ENCODE measurements at regions not wholly inside any gene's neighbourhood (a gene's known extent, or its start where the extent isn't known, plus 50 kb on each side); places are given as distances from the start of the nearest gene placed in this dataset.
"Not testable (repeated sequence)": the region's sequence is repeated elsewhere in the genome, so short reads cannot be mapped to it uniquely, and the experiment has no call there.

DNA sequence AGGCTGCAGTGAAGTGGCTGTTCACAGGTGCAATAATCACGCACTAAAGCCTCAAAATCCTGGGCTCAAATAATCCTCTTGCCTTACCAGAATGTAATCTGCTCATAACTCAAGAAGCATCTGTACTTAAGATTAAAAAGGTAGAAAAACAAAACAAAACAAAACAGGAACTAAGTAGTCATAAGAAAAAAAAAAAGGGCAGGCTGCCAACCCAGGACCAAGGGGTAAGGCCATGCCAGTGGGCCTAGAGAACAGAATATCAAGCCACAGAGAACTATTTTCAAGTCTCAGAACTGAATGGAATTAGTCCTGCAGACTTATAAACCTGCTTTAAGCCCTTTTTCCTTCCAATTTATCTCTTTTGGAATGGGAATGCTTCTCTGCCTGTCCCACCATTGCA, 64.8 kb upstream of the TBC1D3K start:
- ChIA-PET CTCF (no interaction called here), POLR2A (no interaction called here)

DNA sequence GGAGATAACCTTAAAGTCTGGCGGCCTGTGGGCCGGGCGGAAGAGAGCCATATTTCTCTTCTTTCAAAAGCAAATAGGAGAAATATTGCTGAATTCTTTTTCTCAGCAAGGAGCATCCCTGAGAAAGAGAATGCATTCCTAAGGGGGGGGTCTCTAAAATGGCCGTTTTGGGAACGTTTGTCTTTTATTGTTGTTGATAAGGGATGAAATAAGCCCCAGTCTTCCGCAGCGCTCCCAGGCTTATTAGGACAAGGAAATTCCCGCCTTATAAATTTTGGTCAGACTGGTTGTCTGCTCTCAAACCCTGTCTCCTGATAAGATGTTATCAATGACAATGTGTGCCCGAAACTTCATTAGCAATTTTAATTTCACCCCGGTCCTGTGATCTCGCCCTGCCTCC, 65.8 kb upstream of the TBC1D3K start:
- POLR2A ChIA-PET, CTCF ChIA-PET: not testable (repeated sequence)

DNA sequence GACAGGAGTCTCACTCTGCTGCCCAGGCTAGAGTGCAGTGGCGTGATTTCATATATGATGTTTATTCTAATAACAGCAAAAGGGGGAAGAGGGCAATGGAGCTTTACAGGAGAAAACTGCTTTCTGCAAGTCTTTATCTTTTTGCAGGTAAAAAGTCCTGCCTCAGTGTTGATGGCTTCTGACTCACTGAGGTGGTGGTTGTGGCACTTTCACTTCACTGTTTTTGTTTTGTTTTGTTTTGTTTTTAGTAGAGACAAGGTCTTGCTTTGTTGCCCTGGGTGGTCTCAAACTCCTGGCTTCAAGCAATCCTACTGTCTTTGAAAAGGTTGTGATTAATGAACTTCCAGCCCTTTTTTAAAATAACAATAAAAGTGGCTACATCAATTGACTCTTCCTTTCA, 68.0 kb upstream of the TBC1D3K start:
- ChIA-PET CTCF (no interaction called here), POLR2A (no interaction called here)

GRCh38 chr17:37849617-37849972, 74.6 kb upstream of the TBC1D3K start:
- CTCF ChIA-PET, result no interaction called here
- POLR2A ChIA-PET, result no interaction called here

DNA sequence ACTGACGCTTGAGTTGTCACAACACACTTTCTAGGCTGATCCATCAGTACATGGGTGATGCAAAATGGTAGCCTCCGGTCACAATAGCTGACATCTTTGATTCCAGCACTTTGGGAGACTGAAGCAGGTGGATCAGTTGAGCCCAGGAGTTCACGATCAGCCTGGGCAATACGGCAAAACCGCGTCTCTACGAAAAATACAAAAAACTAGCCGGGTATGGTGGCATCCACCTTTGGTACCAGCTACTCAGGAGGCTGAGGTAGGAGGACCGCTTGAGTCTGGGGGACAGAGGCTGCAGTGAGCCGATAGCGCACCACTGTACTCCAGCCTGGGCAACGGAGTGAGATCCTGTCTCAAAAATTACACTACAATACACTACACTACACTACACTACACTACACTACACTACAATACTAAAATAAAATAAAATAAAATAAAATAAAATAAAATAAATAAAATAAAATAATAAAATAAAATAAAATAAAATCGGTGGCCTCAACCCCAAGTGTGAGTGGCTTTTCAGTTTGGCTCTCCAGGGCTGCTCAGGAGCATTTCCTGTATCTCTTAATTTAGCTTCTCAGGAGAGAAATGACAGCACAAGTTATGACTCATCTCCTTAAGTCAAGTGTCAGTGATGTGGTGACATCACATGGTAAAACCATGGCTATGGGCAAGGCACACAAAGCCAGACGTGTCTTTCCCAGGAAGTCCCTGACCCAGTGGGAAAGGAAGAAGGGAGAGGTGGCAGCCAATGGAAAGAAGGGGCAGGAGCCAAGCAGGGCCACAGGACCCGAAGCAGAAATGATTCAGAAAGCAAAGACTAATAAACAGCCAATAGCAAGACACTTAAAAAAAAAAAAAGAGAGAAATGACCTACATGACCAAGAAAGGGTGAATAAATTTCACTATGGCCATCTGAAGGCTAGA, 75.3 kb upstream of the TBC1D3K start:
- ChIA-PET POLR2A (no interaction called here), CTCF (no interaction called here)

GRCh38 chr17:37847811-37848331, 76.3 kb upstream of the TBC1D3K start:
- CTCF ChIA-PET, result no interaction called here

GRCh38 chr17:37847102-37847501, 77.1 kb upstream of the TBC1D3K start:
- CTCF ChIA-PET, result no interaction called here
- POLR2A ChIA-PET, result no interaction called here

More at GRCh38 chr17:37847811-37848331, 76.3 kb upstream of the TBC1D3K start:
- POLR2A ChIA-PET, result no interaction called here

- ChIA-PET POLR2A (no interaction called here), CTCF (no interaction called here)
Measured at GRCh38 chr17:37844977-37845293, 79.3 kb upstream of the TBC1D3K start.

GRCh38 chr17:37844158-37844976, 79.8 kb upstream of the TBC1D3K start:
- POLR2A ChIA-PET, result no interaction called here
- CTCF ChIA-PET, result interaction anchor here (0.5 to 1.3 kb wide), 2 partner anchors 74 to 296 kb away, joined by 3 to 4 read pairs; no protein-coding TSS in a partner anchor

DNA sequence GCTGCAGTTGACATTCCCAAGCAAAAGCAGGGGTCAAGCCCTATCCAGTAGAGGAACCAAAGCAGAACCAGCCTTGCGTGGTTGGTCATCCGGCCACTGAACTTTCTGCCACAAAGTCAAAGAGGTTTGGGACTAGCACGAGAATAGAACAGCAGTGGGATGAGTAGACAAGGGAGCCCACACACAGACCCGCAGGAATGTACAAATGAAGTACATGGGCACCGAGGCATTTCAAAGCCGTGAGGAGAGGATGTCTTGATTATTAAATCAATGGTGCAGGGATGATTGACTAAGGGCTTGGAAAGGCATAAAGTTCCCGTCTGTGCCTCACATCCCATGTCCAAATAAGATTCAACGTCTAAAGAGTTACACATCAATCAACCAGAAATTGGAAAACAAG, 81.8 kb upstream of the TBC1D3K start:
- ChIA-PET POLR2A (no interaction called here), CTCF (no interaction called here)

DNA sequence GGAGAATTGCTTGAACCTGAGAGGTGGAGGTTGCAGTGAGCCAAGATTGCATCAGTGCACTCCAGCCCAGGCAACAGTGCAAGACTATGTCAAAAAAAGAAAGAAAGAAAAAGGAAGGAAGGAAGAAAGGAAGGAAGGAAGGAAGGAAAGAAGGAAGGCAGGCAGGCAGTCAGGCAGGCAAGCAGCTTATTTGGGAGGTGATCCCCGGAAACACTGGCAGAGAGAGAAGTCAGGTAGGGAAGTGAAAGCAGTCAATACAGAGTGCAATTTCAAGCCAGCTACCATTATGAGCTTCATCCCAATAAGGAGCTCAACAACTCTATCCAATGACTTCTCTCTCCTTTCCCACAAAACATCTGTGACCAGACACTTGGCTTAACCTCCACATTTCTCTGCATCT, 83.0 kb upstream of the TBC1D3K start:
- ChIA-PET CTCF (interaction anchor here (0.6 kb wide), 1 partner anchor 344 kb away, joined by 3 read pairs; no protein-coding TSS in a partner anchor), POLR2A (no interaction called here)

DNA sequence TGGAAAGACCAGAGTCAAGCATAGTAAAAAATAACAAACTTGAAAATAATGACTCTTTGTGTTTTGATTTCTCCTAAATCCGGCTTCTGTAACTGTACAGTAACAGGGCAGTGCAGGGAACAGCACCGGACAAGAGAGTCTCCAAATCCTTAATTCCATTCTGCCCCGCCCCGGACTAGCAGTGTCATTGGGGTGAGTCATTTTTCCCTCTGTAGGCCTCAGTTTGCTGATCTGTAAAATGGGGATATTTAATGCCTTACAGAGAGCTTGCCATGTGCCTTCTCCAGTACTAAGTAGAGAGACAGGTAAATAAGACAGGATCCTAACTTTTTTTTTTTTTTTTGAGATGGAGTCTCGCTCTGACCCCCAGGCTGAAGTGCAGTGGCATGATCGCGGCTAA, 83.6 kb upstream of the TBC1D3K start:
- POLR2A ChIA-PET, result no interaction called here
- CTCF ChIA-PET, result interaction anchor here (0.6 kb wide), 1 partner anchor 344 kb away, joined by 3 read pairs; no protein-coding TSS in a partner anchor

- POLR2A ChIA-PET, result no interaction called here
- CTCF ChIA-PET, result interaction anchor here (0.6 kb wide), 2 partner anchors 12 to 135 kb away, joined by 3 to 5 read pairs; no protein-coding TSS in a partner anchor
Measured at GRCh38 chr17:37839196-37839978, 84.8 kb upstream of the TBC1D3K start.

DNA sequence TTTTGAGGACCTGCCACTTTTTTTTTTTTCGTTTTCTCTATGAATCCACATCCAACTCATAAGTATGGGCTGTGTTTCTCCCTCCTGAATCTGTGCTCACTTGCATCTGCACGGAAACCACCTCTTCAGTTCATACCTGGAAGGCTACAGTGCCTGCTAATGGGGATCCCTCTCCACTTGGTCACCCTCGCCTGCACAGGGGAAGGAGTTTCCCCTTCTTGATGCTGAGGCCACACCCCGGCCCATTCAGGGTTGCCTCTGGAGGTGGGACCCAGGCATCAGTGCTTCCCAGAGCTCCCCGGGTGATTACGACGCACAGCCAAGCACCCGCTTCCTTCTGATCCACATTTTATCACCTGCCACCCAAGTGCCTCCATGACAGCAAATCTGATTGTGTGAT, 85.9 kb upstream of the TBC1D3K start:
- ChIA-PET POLR2A (no interaction called here), CTCF (no interaction called here)

- POLR2A ChIA-PET, result no interaction called here
- CTCF ChIA-PET, result interaction anchor here (1.1 kb wide), 1 partner anchor 21 kb away, joined by 3 read pairs; no protein-coding TSS in a partner anchor
Measured at GRCh38 chr17:37836593-37836992, 87.6 kb upstream of the TBC1D3K start.

GRCh38 chr17:37834168-37834567, 89.3 kb upstream of the HNF1B start:
- ChIA-PET CTCF (no interaction called here), POLR2A (no interaction called here)

- POLR2A ChIA-PET, result no interaction called here
- CTCF ChIA-PET, result no interaction called here
Measured at GRCh38 chr17:37833237-37833859, 88.5 kb upstream of the HNF1B start.

DNA sequence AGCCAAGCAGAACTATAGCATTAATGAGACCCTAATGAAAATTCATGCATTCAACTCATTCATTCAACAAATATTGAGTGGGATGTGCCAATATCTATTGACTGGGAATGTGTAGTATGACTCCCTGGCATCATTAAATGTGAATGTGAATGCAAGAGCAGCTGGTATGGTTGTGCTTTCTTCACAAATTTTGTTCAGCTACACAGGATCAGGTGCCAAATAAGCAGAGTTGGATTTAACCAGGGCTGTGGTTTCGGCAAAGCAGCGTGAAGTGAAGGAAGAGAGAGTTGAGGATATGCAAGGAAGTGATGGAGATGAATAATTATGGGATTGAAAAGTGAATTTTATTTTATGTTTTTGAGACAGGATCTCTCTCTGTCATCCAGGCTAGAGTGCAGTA, 87.1 kb upstream of the HNF1B start:
- ChIA-PET CTCF (no interaction called here), POLR2A (no interaction called here)

GRCh38 chr17:37831492-37831891, 86.6 kb upstream of the HNF1B start:
- ChIA-PET CTCF (no interaction called here), POLR2A (no interaction called here)

All from activated CD8-positive, alpha-beta memory T cell treated with anti-CD3 and anti-CD28 coated beads for 36 hours (primary cell).